H9 (cell line): ENCODE measurements at regions not wholly inside any gene's neighbourhood (a gene's known extent, or its start where the extent isn't known, plus 50 kb on each side); places are given as distances from the start of the nearest gene placed in this dataset.

Experiments
- DNase-seq: peaks from one replicate; pipeline ENCODE4 v3.0.0-alpha.2; 2017
- H2AFZ ChIP-seq: one replicate; pipeline ENCODE4 v1.6.1; 2013; ENCODE audit warnings: mild to moderate bottlenecking, low read length, control low read depth, moderate library complexity
- H2AK5ac ChIP-seq: 2 replicates; pipeline ENCODE4 v1.6.1; 2013; ENCODE audit warnings: low read length, control low read depth, mixed read lengths; ENCODE audit not compliant: insufficient read length
- H2BK120ac ChIP-seq: one replicate; pipeline ENCODE4 v1.6.1; 2013; ENCODE audit warnings: low read depth, mild to moderate bottlenecking, low read length, control low read depth, inconsistent platforms; ENCODE audit not compliant: poor library complexity, severe bottlenecking
- H2BK12ac ChIP-seq: 2 replicates; pipeline ENCODE4 v1.6.1; 2013; ENCODE audit warnings: low read length, control low read depth, mixed read lengths, low read depth; ENCODE audit not compliant: insufficient read length
- H2BK15ac ChIP-seq: 2 replicates; pipeline ENCODE4 v1.6.1; 2013; ENCODE audit warnings: low read depth, low read length, control low read depth
- H2BK20ac ChIP-seq: one replicate; pipeline ENCODE4 v1.6.1; 2013; ENCODE audit warnings: low read depth, mild to moderate bottlenecking, low read length, control low read depth, inconsistent platforms; ENCODE audit not compliant: poor library complexity, severe bottlenecking
- H2BK5ac ChIP-seq: 2 replicates; pipeline ENCODE4 v1.6.1; 2013; ENCODE audit warnings: low read length, control low read depth, mixed read lengths; ENCODE audit not compliant: insufficient read length
- H3K14ac ChIP-seq: 2 replicates; pipeline ENCODE4 v1.6.1; 2013; ENCODE audit warnings: low read length, control low read depth; ENCODE audit not compliant: insufficient read depth
- H3K18ac ChIP-seq: 2 replicates; pipeline ENCODE4 v1.6.1; 2013; ENCODE audit warnings: low read depth, mild to moderate bottlenecking, mixed read lengths, low read length, control low read depth; ENCODE audit not compliant: insufficient read length
- H3K23ac ChIP-seq: 2 replicates; pipeline ENCODE4 v1.6.1; 2013; ENCODE audit warnings: low read length, control low read depth, mixed read lengths, low read depth; ENCODE audit not compliant: insufficient read length
- H3K23me2 ChIP-seq: 2 replicates; pipeline ENCODE4 v1.6.1; 2013; ENCODE audit warnings: low read depth, mild to moderate bottlenecking, mixed read lengths, low read length, control low read depth; ENCODE audit not compliant: insufficient read length, poor library complexity, severe bottlenecking
- H3K27ac ChIP-seq: 2 replicates; pipeline ENCODE4 v1.5.1; 2013; ENCODE audit warnings: low read length, control low read depth, mixed read lengths, low read depth; ENCODE audit not compliant: insufficient read length
- H3K27me3 ChIP-seq: 2 replicates; pipeline ENCODE4 v1.6.1; 2013; ENCODE audit warnings: low read length, control low read depth, inconsistent platforms; ENCODE audit not compliant: insufficient read depth
- H3K4ac ChIP-seq: 2 replicates; pipeline ENCODE4 v1.6.1; 2013; ENCODE audit warnings: low read depth, mild to moderate bottlenecking, control low read depth, inconsistent platforms, low read length, moderate library complexity
- H3K4me1 ChIP-seq: 2 replicates; pipeline ENCODE4 v1.6.1; 2013; ENCODE audit warnings: low read length, control low read depth, inconsistent platforms; ENCODE audit not compliant: insufficient read depth
- H3K4me2 ChIP-seq: 2 replicates; pipeline ENCODE4 v1.6.1; 2013; ENCODE audit warnings: low read length, control low read depth, mixed read lengths; ENCODE audit not compliant: insufficient read length, insufficient read depth
- H3K56ac ChIP-seq: 2 replicates; pipeline ENCODE4 v1.6.1; 2013; ENCODE audit warnings: low read depth, mild to moderate bottlenecking, mixed read lengths, low read length, control low read depth; ENCODE audit not compliant: insufficient read length
- H3K79me1 ChIP-seq: 2 replicates; pipeline ENCODE4 v1.6.1; 2013; ENCODE audit warnings: low read depth, mild to moderate bottlenecking, moderate library complexity, low read length, control low read depth, inconsistent platforms; ENCODE audit not compliant: insufficient read depth, poor library complexity, severe bottlenecking
- H3K79me2 ChIP-seq: 2 replicates; pipeline ENCODE4 v1.6.1; 2013; ENCODE audit warnings: low read length, control low read depth, inconsistent platforms; ENCODE audit not compliant: insufficient read depth
- H3K9ac ChIP-seq: 2 replicates; pipeline ENCODE4 v1.6.1; 2013; ENCODE audit warnings: low read length, control low read depth, mixed read lengths; ENCODE audit not compliant: insufficient read length; ENCODE audit errors: extremely low read depth
- H3K9me3 ChIP-seq: one replicate; pipeline ENCODE4 v1.6.1; 2013; ENCODE audit warnings: low read depth, low read length, inconsistent platforms; ENCODE audit not compliant: control insufficient read depth
- H3T11ph ChIP-seq: one replicate; pipeline ENCODE4 v1.6.1; 2013; ENCODE audit warnings: mild to moderate bottlenecking, low read length, control low read depth, inconsistent platforms
- H4K20me1 ChIP-seq: one replicate; pipeline ENCODE4 v1.6.1; 2013; ENCODE audit not compliant: control insufficient read depth, insufficient read length, insufficient read depth
- H4K5ac ChIP-seq: 2 replicates; pipeline ENCODE4 v1.6.1; 2013; ENCODE audit warnings: low read depth, mild to moderate bottlenecking, mixed read lengths, low read length, control low read depth; ENCODE audit not compliant: insufficient read length
- H4K8ac ChIP-seq: replicated peaks from 2 replicates; pipeline ENCODE4 v1.6.1; 2013; ENCODE audit warnings: low read length, control low read depth, mixed read lengths, low read depth; ENCODE audit not compliant: insufficient read length
- H4K91ac ChIP-seq: 2 replicates; pipeline ENCODE4 v1.6.1; 2013; ENCODE audit warnings: low read depth, mild to moderate bottlenecking, moderate library complexity, mixed read lengths, low read length, control low read depth; ENCODE audit not compliant: insufficient read length
- H3K27ac Mint-ChIP-seq, 3 experiments: 2 replicates in 2 of 3; 3 replicates in 1 of 3; pipeline ENCODE4 v1.8.0; 2020 to 2021; ENCODE audit warnings: mixed read lengths in 3 of 3, mild to moderate bottlenecking in 1 of 3, moderate library complexity in 1 of 3
- H3K27me3 Mint-ChIP-seq: 2 replicates; pipeline ENCODE4 v1.8.0; 2021; ENCODE audit warnings: low read depth, mild to moderate bottlenecking, moderate library complexity, mixed read lengths
- H3K36me3 Mint-ChIP-seq, 3 experiments: 2 replicates in 2 of 3; 3 replicates in 1 of 3; pipeline ENCODE4 v1.8.0; 2020 to 2021; ENCODE audit warnings: low read depth in 3 of 3, mixed read lengths in 3 of 3; ENCODE audit not compliant: insufficient read depth in 1 of 3
- H3K4me1 Mint-ChIP-seq, 2 experiments: 2 replicates each; pipeline ENCODE4 v1.8.0; 2020; ENCODE audit warnings: mixed read lengths in 2 of 2
- H3K4me3 Mint-ChIP-seq, 2 experiments: 2 replicates in 1 of 2; 3 replicates in 1 of 2; pipeline ENCODE4 v1.8.0; 2020 to 2021; ENCODE audit warnings: mild to moderate bottlenecking in 2 of 2, mixed read lengths in 2 of 2, moderate library complexity in 1 of 2
- H3K9me3 Mint-ChIP-seq, 2 experiments: 2 replicates in 1 of 2; 3 replicates in 1 of 2; pipeline ENCODE4 v1.8.0; 2020; ENCODE audit warnings: mild to moderate bottlenecking in 2 of 2, mixed read lengths in 2 of 2, moderate library complexity in 1 of 2
- WGBS: extraction: QIAGEN DNeasy Blood & Tissue Kit; methylation state at CpG from one replicate; pipeline ENCODE4 v1.1.7; 2013; ENCODE audit warnings: missing lambda C conversion rate, low lambda C conversion rate, mixed read lengths; ENCODE audit not compliant: insufficient read length; ENCODE audit errors: extremely low coverage; 5-methylcytosine and 5-hydroxymethylcytosine counted together
- TF ChIP-seq, protein P1 (sequence below): fragments of 200-600 bp; sonication (generic); conservative IDR thresholded peaks from 3 replicates; pipeline ENCODE4 v1.8.0; 2021; ENCODE audit warnings: antibody characterized with exemption, mild to moderate bottlenecking

DNA sequence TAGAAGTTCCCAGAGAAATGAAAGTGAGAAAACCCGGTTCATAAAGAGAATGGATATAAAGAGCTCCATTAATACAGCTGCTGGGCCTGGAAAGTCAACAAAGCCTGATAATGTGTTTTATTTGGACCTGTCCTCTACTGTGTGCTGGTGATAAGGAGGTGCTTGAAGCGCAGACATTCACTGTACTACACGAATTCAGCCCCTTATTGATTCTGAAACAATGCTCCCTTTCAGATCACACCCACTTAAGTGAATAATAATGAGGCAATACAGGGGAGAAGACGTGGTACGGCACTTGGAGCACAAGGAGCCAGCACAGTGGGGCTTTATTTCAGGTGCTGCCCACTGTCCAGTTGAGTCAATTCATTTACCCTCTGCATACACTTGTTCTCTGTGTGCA lies 260.8 kb downstream of the FGFR2 start:
- Histone ChIP-seq H3K4me2 (no peak overlapping the region), H4K91ac (no peak overlapping the region), H3K9ac (no peak overlapping the region), H2BK15ac (no peak overlapping the region), H4K5ac (no peak overlapping the region), H3K14ac (no peak overlapping the region), H3K23ac (no peak overlapping the region), H3K79me2 (no peaks in the 10 kb centered on the region), H2AFZ (no peak overlapping the region), H3K56ac (no peak overlapping the region), H3K4ac (no peak overlapping the region), H3K9me3 (no peaks in the 10 kb centered on the region), H3K27me3 (no peaks in the 10 kb centered on the region), H3K23me2 (no peaks in the 10 kb centered on the region), H2BK12ac (no peak overlapping the region), H2BK20ac (no peak overlapping the region), H3K79me1 (no peaks in the 10 kb centered on the region), H3K18ac (no peak overlapping the region), H4K8ac (no peak overlapping the region), H2BK5ac (no peak overlapping the region), H3K27ac (no peak overlapping the region), H4K20me1 (no peaks in the 10 kb centered on the region), H3T11ph (no peak overlapping the region), H3K4me1 (peaks cover 8% of the 10 kb centered on the region; the same call in 1 of the 2 replicates), H2AK5ac (no peak overlapping the region), H2BK120ac (no peak overlapping the region)
- Mint-ChIP-seq H3K4me1 (peaks cover 63 to 68% of the 10 kb centered on the region in 2 experiments), H3K4me3 (no peak overlapping the region), H3K9me3 (no peaks in the 10 kb centered on the region), H3K27ac (no peak overlapping the region), H3K36me3 (0 out of 7 replicates have a peak, but pooled peaks cover 0 to 3% (median 0%) of the 10 kb centered on the region in 3 experiments), H3K27me3 (no peaks in the 10 kb centered on the region)
- no peak for DNase-seq
- TF ChIP-seq, protein P1, sequence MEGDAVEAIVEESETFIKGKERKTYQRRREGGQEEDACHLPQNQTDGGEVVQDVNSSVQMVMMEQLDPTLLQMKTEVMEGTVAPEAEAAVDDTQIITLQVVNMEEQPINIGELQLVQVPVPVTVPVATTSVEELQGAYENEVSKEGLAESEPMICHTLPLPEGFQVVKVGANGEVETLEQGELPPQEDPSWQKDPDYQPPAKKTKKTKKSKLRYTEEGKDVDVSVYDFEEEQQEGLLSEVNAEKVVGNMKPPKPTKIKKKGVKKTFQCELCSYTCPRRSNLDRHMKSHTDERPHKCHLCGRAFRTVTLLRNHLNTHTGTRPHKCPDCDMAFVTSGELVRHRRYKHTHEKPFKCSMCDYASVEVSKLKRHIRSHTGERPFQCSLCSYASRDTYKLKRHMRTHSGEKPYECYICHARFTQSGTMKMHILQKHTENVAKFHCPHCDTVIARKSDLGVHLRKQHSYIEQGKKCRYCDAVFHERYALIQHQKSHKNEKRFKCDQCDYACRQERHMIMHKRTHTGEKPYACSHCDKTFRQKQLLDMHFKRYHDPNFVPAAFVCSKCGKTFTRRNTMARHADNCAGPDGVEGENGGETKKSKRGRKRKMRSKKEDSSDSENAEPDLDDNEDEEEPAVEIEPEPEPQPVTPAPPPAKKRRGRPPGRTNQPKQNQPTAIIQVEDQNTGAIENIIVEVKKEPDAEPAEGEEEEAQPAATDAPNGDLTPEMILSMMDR = no peak
- no CpG with 5 or more reads among the region's 5 CpGs for WGBS
